Mesodermal cell (in vitro differentiated cells): ENCODE measurements at regions not wholly inside any gene's neighbourhood (a gene's known extent, or its start where the extent isn't known, plus 50 kb on each side); places are given as distances from the start of the nearest gene placed in this dataset.
"Not testable (repeated sequence)": the region's sequence is repeated elsewhere in the genome, so short reads cannot be mapped to it uniquely, and the experiment has no call there.

Experiments
- H3K27ac ChIP-seq: 2 replicates; pipeline ENCODE4 v1.7.0; 2013; ENCODE audit warnings: mild to moderate bottlenecking, low read depth, low read length, moderate library complexity; ENCODE audit not compliant: severe bottlenecking
- H3K36me3 ChIP-seq: 2 replicates; pipeline ENCODE4 v1.7.1; 2013; ENCODE audit warnings: mild to moderate bottlenecking, low read length, moderate library complexity; ENCODE audit not compliant: control insufficient read depth, insufficient read depth
- H3K4me1 ChIP-seq: one replicate; pipeline ENCODE4 v1.7.1; 2013; ENCODE audit warnings: mild to moderate bottlenecking, low read length; ENCODE audit not compliant: insufficient read depth, control insufficient read depth, poor library complexity, severe bottlenecking
- H3K4me3 ChIP-seq: 2 replicates; pipeline ENCODE4 v1.7.0; 2013; ENCODE audit warnings: low read length, control low read depth, mild to moderate bottlenecking; ENCODE audit not compliant: insufficient read depth, poor library complexity, severe bottlenecking; ENCODE audit errors: extremely low read depth
- H3K9me3 ChIP-seq: 2 replicates; pipeline ENCODE4 v1.7.1; 2013; ENCODE audit warnings: mild to moderate bottlenecking, low read length, moderate library complexity; ENCODE audit not compliant: control insufficient read depth
- WGBS, 2 experiments: methylation state at CpG; one replicate each; pipeline ENCODE4 v1.1.5; 2013; ENCODE audit warnings: missing lambda C conversion rate in 2 of 2; ENCODE audit not compliant: insufficient coverage in 2 of 2; 5-methylcytosine and 5-hydroxymethylcytosine counted together

DNA sequence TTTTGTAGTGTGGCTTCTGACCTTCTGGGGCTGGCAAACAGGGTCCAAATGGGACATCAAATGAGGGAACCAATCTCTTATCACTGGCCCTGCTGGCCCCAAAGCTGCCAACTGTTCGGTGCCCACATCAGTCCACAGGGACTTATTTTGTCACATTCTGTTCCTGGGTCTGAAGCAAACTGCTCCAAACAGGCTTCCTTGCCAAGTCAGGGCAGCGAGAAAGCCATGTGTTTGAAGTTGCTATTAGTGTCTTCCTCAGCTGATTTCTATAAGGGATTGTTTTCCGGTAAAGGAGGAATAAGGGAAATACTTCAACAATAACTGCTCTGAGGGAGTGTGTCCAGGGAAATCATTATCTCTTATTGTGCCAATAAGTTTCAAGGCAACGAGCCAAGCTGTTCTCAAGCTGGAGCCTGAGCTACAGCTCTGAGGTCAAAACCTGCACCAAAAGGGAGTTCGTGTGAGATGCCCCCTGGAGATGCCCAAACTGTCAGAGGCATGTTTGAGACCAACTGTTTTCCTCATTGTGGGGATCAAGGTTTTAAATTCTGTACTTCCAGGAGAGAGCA is 381.4 kb upstream of the PROX1 start:
- Histone ChIP-seq H3K4me1 (no peaks in the 10 kb centered on the region), H3K9me3 (no peaks in the 10 kb centered on the region), H3K36me3 (no peaks in the 10 kb centered on the region), H3K4me3 (no peak overlapping the region), H3K27ac (no peak overlapping the region)
- WGBS, 2 experiments, result 87 to 93% methylated on average over 3 to 4 of the region's 5 CpGs

- Histone ChIP-seq H3K36me3 (no peaks in the 10 kb centered on the region), H3K4me3 (no peak overlapping the region), H3K4me1 (no peaks in the 10 kb centered on the region), H3K9me3 (no peaks in the 10 kb centered on the region), H3K27ac (no peak overlapping the region)
- WGBS, 2 experiments, result 80 to 100% methylated on average over 1 to 2 of the region's 2 CpGs
Observed at GRCh38 chr1:213613549-213613948, 374.2 kb upstream of the PROX1 start.

GRCh38 chr1:213615226-213615916 is 372.4 kb upstream of the PROX1 start:
- no peak overlapping the region for H3K4me3 ChIP-seq
- no peaks in the 10 kb centered on the region for H3K36me3 ChIP-seq
- no peaks in the 10 kb centered on the region for H3K4me1 ChIP-seq
- no peak overlapping the region for H3K27ac ChIP-seq
- H3K9me3 ChIP-seq, result no peaks in the 10 kb centered on the region
- 91% methylated on average over 4 of the region's 4 CpGs; no CpG with 5 or more reads in 1 of the 2 experiments for WGBS, 2 experiments

- no peaks in the 10 kb centered on the region for H3K36me3 ChIP-seq
- H3K4me3 ChIP-seq, result no peak overlapping the region
- H3K9me3 ChIP-seq, result no peaks in the 10 kb centered on the region
- peaks cover under 1% of the 10 kb centered on the region for H3K4me1 ChIP-seq
- H3K27ac ChIP-seq, result no peak overlapping the region
Observed at GRCh38 chr1:213617133-213617532, 370.6 kb upstream of the PROX1 start.

DNA sequence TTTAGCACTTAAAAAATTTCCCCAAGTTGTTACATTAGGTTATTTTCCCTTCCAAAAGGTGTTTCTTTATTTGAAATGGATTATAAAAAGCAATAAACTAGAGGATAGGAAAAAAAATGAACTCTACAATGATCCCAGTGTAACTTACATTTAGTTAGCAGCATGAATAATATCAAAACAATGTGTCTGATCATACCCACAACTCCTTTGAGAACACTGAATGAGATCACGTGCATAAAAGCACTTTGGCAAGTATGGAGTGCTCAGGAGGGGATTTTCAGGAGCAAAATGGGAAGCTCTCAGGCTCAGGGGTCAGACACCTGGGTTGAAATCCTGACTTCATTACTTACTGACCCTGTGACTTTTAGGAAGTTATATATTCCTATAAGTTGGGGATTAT is 369.7 kb upstream of the PROX1 start:
- H3K27ac ChIP-seq, result no peak overlapping the region
- H3K4me3 ChIP-seq, result no peak overlapping the region
- WGBS, 2 experiments, result 100% methylated on average over 1 of the region's 1 CpG; no CpG with 5 or more reads in 1 of the 2 experiments
- no peaks in the 10 kb centered on the region for H3K36me3 ChIP-seq
- H3K4me1 ChIP-seq, result peaks cover 6% of the 10 kb centered on the region
- H3K9me3 ChIP-seq, result no peaks in the 10 kb centered on the region

DNA sequence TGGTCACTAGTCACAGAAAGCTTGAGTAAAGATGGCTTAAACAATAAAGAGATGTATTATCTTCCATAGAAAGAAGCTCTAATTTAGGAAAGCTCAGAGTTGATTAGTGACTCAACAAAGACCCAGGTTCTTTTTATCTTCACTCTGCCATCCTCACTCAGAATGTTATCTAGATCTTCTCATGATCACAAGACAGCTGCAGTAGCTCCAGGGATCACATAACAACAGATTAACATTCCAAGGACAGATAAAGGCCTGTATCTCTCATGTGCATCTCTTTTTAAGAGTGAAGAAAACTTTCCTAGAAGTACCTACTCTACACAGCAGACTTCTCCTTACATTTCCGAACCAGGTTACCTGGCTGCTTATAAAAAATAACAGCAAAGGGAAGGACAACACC is 368.7 kb upstream of the PROX1 start:
- H3K9me3 ChIP-seq, result no peaks in the 10 kb centered on the region
- H3K27ac ChIP-seq, result no peak overlapping the region
- no peak overlapping the region for H3K4me3 ChIP-seq
- no peaks in the 10 kb centered on the region for H3K36me3 ChIP-seq
- peaks cover 6% of the 10 kb centered on the region for H3K4me1 ChIP-seq
- WGBS, 2 experiments, result no CpG with 5 or more reads among the region's 1 CpG

GRCh38 chr1:213621077-213621476 is 366.7 kb upstream of the PROX1 start:
- Histone ChIP-seq H3K4me3 (no peak overlapping the region), H3K27ac (no peak overlapping the region), H3K36me3 (no peaks in the 10 kb centered on the region), H3K9me3 (no peaks in the 10 kb centered on the region), H3K4me1 (peaks cover 6% of the 10 kb centered on the region)
- WGBS, 2 experiments, result 90 to 95% methylated on average over 6 of the region's 6 CpGs

DNA sequence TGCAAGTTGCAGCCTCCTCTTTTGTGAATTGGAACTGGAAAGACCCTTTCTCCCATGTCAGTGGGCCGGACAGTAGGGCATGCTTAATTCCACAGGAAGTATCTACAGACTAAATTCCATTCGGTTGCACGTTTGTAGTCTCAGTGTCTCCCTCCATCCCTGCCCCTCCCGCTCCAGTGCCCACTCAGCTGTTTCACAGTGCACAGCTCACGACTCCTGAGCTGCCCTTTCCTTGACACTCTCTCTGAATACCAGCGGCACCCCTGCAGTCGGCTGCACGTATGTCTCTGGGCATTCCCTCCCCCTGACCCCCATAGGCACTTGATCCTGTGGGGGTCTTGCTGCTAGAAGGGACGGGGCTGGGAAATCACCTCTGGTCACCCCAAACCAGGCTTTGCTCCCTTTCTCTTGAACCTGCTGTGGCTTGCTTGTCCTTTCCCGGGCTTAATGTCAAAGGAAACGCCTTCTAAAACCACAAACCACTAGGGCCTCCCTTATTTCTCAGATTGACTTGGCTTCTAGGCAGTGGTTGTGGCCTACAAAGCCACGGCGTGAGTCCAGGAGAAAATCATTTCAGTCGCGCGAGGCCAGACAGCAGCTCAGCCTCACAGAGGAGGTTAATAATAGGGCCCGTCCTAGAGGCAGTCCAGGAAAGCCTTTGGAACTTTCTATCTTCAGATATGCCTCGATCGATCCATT is 365.3 kb upstream of the PROX1 start:
- no peak overlapping the region for H3K27ac ChIP-seq
- peaks cover 6% of the 10 kb centered on the region for H3K4me1 ChIP-seq
- H3K4me3 ChIP-seq, result no peak overlapping the region
- no peaks in the 10 kb centered on the region for H3K9me3 ChIP-seq
- whole genome bisulfite sequencing, 2 experiments, result 84 to 88% methylated on average over 15 to 18 of the region's 19 CpGs
- H3K36me3 ChIP-seq, result no peaks in the 10 kb centered on the region

DNA sequence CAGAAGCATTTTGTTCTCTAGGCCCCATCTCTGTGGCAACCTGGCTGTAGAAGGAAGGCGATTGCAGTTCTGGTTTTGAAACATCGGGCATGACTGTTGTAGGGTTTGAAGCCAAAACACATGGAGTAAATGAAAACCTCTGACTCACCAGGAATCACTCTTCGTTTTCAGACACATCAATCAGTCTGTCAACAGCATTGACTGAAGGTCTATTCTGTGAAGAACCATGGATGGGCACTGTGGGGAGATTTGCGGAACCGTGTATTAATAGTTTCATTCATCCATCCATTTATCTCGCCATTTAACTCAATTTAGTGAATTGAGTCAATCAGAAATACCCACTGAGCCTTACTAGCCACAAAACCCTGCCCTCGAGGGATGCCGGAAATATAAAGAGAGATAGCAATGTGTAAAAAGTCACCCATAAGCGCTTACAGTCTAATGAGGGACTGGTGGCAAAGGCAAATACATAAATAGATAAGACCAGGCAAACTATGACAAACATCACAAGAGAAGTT is 364.6 kb upstream of the PROX1 start:
- no peak overlapping the region for H3K27ac ChIP-seq
- no peaks in the 10 kb centered on the region for H3K36me3 ChIP-seq
- H3K4me1 ChIP-seq, result peaks cover 6% of the 10 kb centered on the region
- H3K4me3 ChIP-seq, result no peak overlapping the region
- 86 to 89% methylated on average over 3 to 5 of the region's 9 CpGs for WGBS, 2 experiments
- no peaks in the 10 kb centered on the region for H3K9me3 ChIP-seq

- no peaks in the 10 kb centered on the region for H3K36me3 ChIP-seq
- WGBS, 2 experiments, result 0 to 50% methylated on average over 1 to 2 of the region's 4 CpGs
- no peaks in the 10 kb centered on the region for H3K9me3 ChIP-seq
- no peak overlapping the region for H3K27ac ChIP-seq
- H3K4me1 ChIP-seq, result peaks cover 6% of the 10 kb centered on the region
- no peak overlapping the region for H3K4me3 ChIP-seq
Observed at GRCh38 chr1:213623862-213624261, 363.9 kb upstream of the PROX1 start.

- H3K4me3 ChIP-seq, H3K27ac ChIP-seq, H3K9me3 ChIP-seq, H3K36me3 ChIP-seq, H3K4me1 ChIP-seq: not testable (repeated sequence)
Observed at GRCh38 chr1:213636778-213637177, 351.0 kb upstream of the PROX1 start.
